Breast epithelium (tissue), 4 donors: ENCODE measurements at regions not wholly inside any gene's neighbourhood (a gene's known extent, or its start where the extent isn't known, plus 50 kb on each side); places are given as distances from the start of the nearest gene placed in this dataset.

Experiments
- DNase-seq, 2 donors: peaks; one replicate each; pipeline ENCODE4 v3.0.0-alpha.2; 2019; ENCODE audit warnings: low spot score in 2 of 2
- H3K27ac ChIP-seq, 2 donors: fragments of 200-600 bp; sonication (generic) in 1 of 2; one replicate each; pipeline ENCODE4 v1.5.1; 2016 to 2019; ENCODE audit warnings: mild to moderate bottlenecking in 1 of 2
- H3K27me3 ChIP-seq, 2 donors: fragments of 200-600 bp; sonication (generic) in 1 of 2; one replicate each; pipeline versions ENCODE4 v1.5.1 to v1.6.0; 2017 to 2019; ENCODE audit warnings: control low read depth in 1 of 2, mild to moderate bottlenecking in 1 of 2
- H3K36me3 ChIP-seq: fragments of 200-600 bp; one replicate; pipeline ENCODE4 v1.5.1; 2019
- H3K4me1 ChIP-seq, 2 donors: fragments of 200-600 bp; sonication (generic); one replicate each; pipeline ENCODE4 v1.5.1; 2016 to 2019; ENCODE audit warnings: control low read depth in 1 of 2
- H3K4me3 ChIP-seq, 3 donors: fragments of 200-600 bp; sonication (generic); 1 replicate in 2 of 3; 2 replicates in 1 of 3; pipeline ENCODE4 v1.5.1; 2016 to 2019; ENCODE audit warnings: mild to moderate bottlenecking in 3 of 3, moderate library complexity in 2 of 3
- H3K9me3 ChIP-seq, 2 donors: fragments of 200-600 bp; sonication (generic) in 1 of 2; one replicate each; pipeline ENCODE4 v1.5.1; 2016 to 2019; ENCODE audit warnings: control low read depth in 1 of 2
- CTCF ChIP-seq, 3 donors: fragments of 450-650 bp; IDR thresholded peaks; one replicate each; pipeline ENCODE4 v1.5.1; 2016 to 2017; ENCODE audit warnings: antibody characterized with exemption in 3 of 3, mild to moderate bottlenecking in 3 of 3, moderate library complexity in 3 of 3
- POLR2A ChIP-seq: fragments of 450-650 bp; IDR thresholded peaks from one replicate; pipeline ENCODE4 v1.6.1; 2016; ENCODE audit warnings: antibody characterized with exemption, mild to moderate bottlenecking, moderate library complexity
- POLR2AphosphoS5 ChIP-seq, 3 donors: sonication (generic); formaldehyde crosslinking; IDR thresholded peaks; one replicate each; pipeline ENCODE4 v1.6.1; 2017; ENCODE audit warnings: antibody characterized with exemption in 3 of 3
- intact Hi-C: fragments of 100-400 bp; cut with DNase I; formaldehyde crosslinking; loops from one replicate; pipeline ENCODE4 v1.15.1; 2023; ENCODE audit warnings: low total_unique reads

- TF ChIP-seq CTCF (IDR thresholded peaks at IDR 0.05) (no peak), POLR2A (no peak), POLR2AphosphoS5 (IDR thresholded peaks at IDR 0.05) (no peak)
- intact Hi-C loops, result no loop called here
- Histone ChIP-seq H3K27me3 (no peaks in the 10 kb centered on the region), H3K27ac (no peak overlapping the region), H3K4me1 (no peaks in the 10 kb centered on the region), H3K4me3 (no peak overlapping the region), H3K36me3 (no peaks in the 10 kb centered on the region), H3K9me3 (no peaks in the 10 kb centered on the region)
- DNase-seq, result no peak
Observed at GRCh38 chr3:24985668-24986067, 442.4 kb upstream of the RARB start.

DNA sequence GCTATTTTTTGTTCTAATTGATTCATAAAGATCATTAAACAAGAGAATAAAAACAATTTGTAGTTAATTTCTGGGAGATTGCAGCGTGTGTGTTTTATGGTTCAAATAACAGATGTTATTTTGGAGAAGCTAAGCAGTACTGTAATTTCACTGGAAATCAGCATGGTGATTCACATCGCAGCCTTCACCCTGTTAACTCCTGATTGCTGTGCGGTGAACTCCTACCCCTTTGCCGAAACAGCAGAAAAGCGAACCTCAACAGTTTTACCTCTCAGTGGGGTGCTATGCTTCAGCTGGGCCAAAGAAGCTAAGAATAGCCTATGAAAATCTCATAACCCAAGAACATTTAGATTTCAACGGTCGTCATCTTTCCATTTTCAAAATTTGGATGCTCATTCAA is 441.5 kb upstream of the RARB start:
- Histone ChIP-seq H3K4me1 (no peaks in the 10 kb centered on the region), H3K36me3 (no peaks in the 10 kb centered on the region), H3K9me3 (no peaks in the 10 kb centered on the region), H3K4me3 (no peak overlapping the region), H3K27me3 (no peaks in the 10 kb centered on the region), H3K27ac (no peak overlapping the region)
- TF ChIP-seq CTCF (IDR thresholded peaks at IDR 0.05) (no peak), POLR2A (no peak), POLR2AphosphoS5 (IDR thresholded peaks at IDR 0.05) (no peak)
- intact Hi-C loops, result no loop called here
- DNase-seq, result no peak

DNA sequence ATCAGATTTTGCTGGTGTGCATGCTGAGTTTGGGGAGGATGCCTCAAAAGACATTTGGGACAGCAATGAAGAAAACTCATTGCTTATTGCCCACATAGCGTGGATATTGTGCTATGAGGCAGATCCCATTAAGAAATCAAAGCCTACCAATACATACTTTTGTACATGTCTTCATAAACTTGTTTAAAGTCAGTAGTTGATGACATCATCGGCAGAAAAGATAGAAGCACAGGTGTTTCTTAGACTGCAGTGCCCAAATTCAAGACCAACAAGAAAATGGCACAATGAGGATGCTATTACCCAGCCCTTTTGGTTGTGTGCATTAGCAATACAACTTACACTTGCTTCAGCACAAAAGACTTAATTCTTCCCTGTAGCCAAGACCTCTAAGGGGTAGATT is 428.7 kb upstream of the RARB start:
- Histone ChIP-seq H3K36me3 (no peaks in the 10 kb centered on the region), H3K4me1 (no peaks in the 10 kb centered on the region), H3K4me3 (no peak overlapping the region), H3K27ac (no peak overlapping the region), H3K27me3 (no peaks in the 10 kb centered on the region), H3K9me3 (no peaks in the 10 kb centered on the region)
- TF ChIP-seq POLR2A (no peak), POLR2AphosphoS5 (IDR thresholded peaks at IDR 0.05) (no peak), CTCF (IDR thresholded peaks at IDR 0.05) (no peak)
- intact Hi-C loops, result no loop called here
- no peak for DNase-seq

- DNase-seq, result no peak
- Histone ChIP-seq H3K9me3 (no peaks in the 10 kb centered on the region), H3K27ac (no peak overlapping the region), H3K4me1 (no peaks in the 10 kb centered on the region), H3K27me3 (no peaks in the 10 kb centered on the region), H3K4me3 (no peak overlapping the region), H3K36me3 (no peaks in the 10 kb centered on the region)
- intact Hi-C loops, result no loop called here
- TF ChIP-seq CTCF (IDR thresholded peaks at IDR 0.05) (no peak), POLR2AphosphoS5 (IDR thresholded peaks at IDR 0.05) (no peak)
Observed at GRCh38 chr3:25000971-25001591, 427.0 kb upstream of the RARB start.

GRCh38 chr3:25002052-25002451 is 426.0 kb upstream of the RARB start:
- Histone ChIP-seq H3K9me3 (no peaks in the 10 kb centered on the region), H3K4me1 (no peaks in the 10 kb centered on the region), H3K4me3 (no peak overlapping the region), H3K27me3 (no peaks in the 10 kb centered on the region), H3K27ac (no peak overlapping the region), H3K36me3 (no peaks in the 10 kb centered on the region)
- no peak for DNase-seq
- intact Hi-C loops, result no loop called here
- TF ChIP-seq CTCF (IDR thresholded peaks at IDR 0.05) (no peak), POLR2AphosphoS5 (IDR thresholded peaks at IDR 0.05) (no peak), POLR2A (no peak)
